ENCODE measurements at regions not wholly inside any gene's neighbourhood (a gene's known extent, or its start where the extent isn't known, plus 50 kb on each side); places are given as distances from the start of the nearest gene placed in this dataset.

DNA sequence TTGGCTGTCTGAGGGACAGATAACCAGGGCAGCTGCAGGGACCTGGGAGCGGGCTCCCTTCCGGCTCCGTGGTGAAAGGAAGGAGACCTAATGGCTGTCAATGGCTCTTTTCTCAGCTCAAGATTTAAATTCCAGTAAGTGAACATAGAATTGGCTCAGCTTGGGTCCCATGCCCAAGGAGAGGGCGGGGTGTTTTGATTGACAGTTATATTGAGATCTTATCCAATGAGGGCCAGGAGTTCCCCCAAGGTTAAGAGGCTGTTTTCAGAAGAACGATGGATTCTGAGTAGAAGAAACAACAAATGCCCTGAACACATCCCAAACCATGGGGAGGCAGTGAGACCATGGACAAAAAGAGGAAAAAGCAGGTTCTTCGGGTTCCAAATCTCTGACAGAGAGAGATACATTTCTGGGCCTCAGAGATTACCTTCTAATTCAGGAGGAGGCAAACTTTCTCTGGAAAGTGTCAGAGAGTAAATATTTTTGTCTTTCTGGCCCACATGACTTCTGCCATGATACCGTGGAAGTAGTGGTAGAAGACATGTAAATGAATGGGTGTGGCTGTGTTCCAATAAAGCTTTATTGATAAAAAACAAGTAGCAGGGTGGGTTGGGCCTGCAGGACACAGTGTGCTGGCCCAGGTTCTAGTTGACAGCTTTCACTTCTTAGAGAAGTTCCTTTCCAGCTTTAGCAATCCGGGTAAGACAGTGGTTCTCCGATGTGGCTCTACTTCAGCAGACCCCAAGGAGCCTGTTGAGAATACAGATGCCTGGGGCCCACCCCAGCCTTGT lies 219.6 kb downstream of the RPS24 start:
- TF ChIP-seq, protein P1, sequence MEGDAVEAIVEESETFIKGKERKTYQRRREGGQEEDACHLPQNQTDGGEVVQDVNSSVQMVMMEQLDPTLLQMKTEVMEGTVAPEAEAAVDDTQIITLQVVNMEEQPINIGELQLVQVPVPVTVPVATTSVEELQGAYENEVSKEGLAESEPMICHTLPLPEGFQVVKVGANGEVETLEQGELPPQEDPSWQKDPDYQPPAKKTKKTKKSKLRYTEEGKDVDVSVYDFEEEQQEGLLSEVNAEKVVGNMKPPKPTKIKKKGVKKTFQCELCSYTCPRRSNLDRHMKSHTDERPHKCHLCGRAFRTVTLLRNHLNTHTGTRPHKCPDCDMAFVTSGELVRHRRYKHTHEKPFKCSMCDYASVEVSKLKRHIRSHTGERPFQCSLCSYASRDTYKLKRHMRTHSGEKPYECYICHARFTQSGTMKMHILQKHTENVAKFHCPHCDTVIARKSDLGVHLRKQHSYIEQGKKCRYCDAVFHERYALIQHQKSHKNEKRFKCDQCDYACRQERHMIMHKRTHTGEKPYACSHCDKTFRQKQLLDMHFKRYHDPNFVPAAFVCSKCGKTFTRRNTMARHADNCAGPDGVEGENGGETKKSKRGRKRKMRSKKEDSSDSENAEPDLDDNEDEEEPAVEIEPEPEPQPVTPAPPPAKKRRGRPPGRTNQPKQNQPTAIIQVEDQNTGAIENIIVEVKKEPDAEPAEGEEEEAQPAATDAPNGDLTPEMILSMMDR (IDR thresholded peaks at IDR 0.05), result no peak
- Histone ChIP-seq H3K27ac (no peak overlapping the region), H3K4me3 (no peak overlapping the region)
- no peak for DNase-seq (ENCODE audit: low spot score)

DNA sequence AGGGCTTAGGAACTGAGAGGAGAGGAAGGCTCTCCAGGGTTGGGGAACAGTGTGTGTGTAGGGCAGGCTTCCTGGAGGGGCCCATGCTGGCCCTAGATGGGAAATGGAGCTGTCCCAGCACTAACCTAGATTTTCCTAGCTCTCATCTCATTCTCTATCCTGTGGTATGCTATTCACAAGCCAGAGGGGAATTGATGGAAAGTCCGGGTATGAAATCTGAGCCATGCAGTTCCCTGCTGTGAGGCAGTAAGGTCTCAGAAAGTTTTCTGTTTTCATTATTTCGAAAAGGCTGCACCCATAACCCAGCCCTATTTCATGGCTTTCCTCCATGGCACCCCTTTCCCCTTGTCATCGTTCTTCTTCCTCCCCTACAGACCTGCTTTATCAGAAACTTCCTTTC lies 220.3 kb downstream of the RPS24 start:
- Histone ChIP-seq H3K4me3 (no peak overlapping the region), H3K27ac (no peak overlapping the region)
- TF ChIP-seq, protein P1 (IDR thresholded peaks at IDR 0.05), result no peak
- DNase-seq (ENCODE audit: low spot score), result no peak

DNA sequence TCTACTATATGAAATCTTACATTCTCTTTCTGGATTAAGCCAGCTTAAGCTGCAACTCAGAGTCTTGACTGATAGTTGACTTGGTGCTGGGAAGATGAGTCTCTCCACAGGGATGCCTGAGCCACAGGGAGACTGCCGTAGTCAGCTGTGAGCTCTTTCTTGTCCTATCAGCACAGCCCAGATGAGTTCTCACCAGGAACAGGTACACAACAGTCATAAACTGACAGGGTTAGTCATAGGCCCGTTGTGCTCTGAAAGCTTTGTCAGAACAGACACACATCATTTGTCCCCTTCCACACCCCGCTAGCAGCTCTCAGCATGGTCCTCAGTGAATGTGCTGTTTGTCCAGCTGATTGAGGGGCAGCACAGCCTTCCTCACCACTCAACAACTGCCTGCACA lies 221.6 kb downstream of the RPS24 start:
- no peak for DNase-seq (ENCODE audit: low spot score)
- Histone ChIP-seq H3K27ac (no peak overlapping the region), H3K4me3 (no peak overlapping the region)
- TF ChIP-seq, protein P1 (IDR thresholded peaks at IDR 0.05), result no peak

DNA sequence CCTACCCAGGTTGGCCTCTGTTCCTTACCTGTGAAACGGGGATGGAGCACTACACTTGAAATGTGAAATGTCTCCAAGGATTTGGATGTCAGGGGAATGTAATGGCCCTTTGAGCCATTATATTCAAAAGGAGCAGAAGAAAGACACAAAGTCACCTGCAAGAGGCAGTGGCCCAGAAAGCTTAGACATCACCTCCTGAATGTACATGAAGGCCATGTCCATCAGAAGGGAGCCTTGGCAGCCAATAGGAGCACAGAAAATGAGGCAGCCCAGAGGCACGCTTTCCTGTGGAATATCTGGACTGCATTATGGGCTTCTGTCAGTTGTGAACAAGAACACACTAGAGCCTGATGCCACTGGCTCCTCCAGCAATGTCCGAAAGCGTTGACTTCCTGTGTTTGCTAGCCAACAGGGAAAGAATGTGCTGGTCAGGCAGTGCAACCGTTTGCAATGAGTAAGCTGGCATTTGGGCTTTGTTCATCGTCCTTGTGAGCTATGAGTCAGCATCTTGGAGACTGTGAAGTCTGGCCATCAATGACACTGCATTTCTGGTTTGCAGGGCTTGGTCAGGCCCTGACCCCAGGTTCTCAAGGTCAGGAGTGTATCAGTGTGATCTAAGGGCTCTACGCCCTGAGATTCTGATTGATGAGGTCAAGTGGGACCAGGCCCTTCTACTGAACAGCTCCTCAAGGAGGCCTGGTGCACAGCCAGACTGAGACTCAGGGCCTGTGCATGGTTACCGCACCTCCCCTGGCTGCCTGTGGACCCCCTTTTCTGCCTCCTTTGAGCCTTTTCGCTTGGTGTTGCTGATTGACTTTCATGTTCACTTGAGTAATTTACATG lies 222.4 kb downstream of the RPS24 start:
- peak overlapping the region; percentile 44 to 70 for H3K27ac ChIP-seq

DNA sequence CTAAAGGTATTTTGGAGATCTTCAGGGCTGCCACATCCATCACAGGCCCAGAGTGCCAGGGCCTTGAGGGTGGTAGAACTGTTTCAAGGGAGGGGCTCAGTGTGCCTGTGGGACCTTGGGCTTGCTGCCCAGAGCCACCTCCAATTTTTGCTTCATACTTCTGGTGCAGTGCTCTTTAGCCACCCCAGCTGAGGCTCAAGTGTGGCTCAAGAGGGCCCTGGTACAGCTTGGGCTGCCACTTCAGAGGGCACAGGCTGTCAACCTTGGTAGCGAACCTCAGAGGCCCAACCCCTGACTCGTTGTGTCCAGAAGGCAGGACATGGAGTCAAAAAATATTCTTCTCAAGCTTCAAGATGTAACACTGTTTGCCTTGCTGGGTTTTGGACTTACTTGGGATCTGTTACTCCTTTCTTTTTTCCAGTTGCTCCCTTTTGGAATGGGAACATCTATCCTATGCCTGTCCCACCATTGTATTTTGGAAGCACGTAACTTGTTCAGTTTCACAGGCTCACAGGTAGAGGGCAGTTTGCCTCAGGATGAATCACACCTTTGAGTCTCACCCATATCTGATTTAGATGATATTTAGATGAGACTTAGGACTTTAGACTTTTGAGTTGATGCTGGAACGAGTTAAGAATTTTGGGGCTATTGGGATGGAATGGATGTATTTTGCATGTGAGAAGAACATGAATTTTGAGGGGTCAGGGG lies 224.8 kb downstream of the RPS24 start:
- DNase-seq (ENCODE audit: low spot score), result no peak
- TF ChIP-seq, protein P1 (IDR thresholded peaks at IDR 0.05), result no peak
- Histone ChIP-seq H3K4me3 (no peak overlapping the region), H3K27ac (no peak overlapping the region)

More for the DNA sequence above, 222.4 kb downstream of the RPS24 start:
- DNase-seq (ENCODE audit: low spot score), result peak; percentile 87
- TF ChIP-seq, protein P1 (IDR thresholded peaks at IDR 0.05), result no peak
- no peak overlapping the region for H3K4me3 ChIP-seq

DNA sequence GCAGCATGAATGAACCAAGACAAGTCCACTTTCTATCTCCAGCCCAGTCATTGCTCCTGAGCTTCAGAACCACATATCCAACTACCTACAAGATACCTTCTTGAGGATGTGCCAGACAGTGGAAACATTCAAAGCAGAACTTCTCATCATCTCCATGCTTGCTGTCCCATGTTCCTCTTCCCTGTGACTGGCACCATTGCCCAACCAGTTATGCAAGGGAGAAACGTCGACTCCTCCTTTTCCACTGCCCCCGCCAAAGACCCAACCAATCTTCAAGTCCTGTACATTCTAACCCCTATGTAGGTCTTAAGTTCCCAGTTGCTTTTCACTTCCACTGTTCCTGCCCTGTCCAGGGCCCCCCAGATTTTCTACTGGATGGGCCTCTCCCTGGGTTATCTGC lies 225.7 kb downstream of the RPS24 start:
- TF ChIP-seq, protein P1 (IDR thresholded peaks at IDR 0.05), result no peak
- H3K27ac ChIP-seq, result no peak overlapping the region
- no peak overlapping the region for H3K4me3 ChIP-seq
- no peak for DNase-seq (ENCODE audit: low spot score)

Data from coronary artery (tissue), 2 donors.